T follicular helper cell (primary cell): ENCODE measurements at regions not wholly inside any gene's neighbourhood (a gene's known extent, or its start where the extent isn't known, plus 50 kb on each side); places are given as distances from the start of the nearest gene placed in this dataset.
"Not testable (repeated sequence)": the region's sequence is repeated elsewhere in the genome, so short reads cannot be mapped to it uniquely, and the experiment has no call there.

ENCODE experiments used
- DNase-seq: peaks from one replicate; pipeline ENCODE4 v3.0.0-alpha.2; 2020; ENCODE audit warnings: low read depth

- DNase-seq, result no peak
Measured at GRCh38 chr7:96561892-96562291, 147.8 kb downstream of the SEM1 start.

DNA sequence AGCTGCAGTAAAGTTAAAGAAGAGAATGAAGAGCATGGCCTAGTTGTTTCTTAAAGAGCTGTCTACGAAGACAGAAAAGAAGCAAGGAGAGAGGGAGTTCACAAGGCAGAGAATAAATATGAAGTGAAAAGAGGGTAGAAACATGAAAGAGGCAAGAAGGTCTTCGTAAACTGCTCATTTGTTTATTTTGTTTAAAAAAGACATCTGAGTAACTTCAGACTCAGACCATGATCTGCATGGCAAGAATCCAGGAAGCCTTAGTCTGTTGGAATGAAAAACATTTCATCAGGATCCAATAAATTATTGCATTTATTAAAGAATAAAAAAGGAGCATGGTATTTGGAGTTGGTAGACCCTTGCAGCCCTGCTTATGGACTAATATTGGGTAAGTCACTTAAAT, 151.1 kb downstream of the SEM1 start:
- DNase-seq, result no peak

DNA sequence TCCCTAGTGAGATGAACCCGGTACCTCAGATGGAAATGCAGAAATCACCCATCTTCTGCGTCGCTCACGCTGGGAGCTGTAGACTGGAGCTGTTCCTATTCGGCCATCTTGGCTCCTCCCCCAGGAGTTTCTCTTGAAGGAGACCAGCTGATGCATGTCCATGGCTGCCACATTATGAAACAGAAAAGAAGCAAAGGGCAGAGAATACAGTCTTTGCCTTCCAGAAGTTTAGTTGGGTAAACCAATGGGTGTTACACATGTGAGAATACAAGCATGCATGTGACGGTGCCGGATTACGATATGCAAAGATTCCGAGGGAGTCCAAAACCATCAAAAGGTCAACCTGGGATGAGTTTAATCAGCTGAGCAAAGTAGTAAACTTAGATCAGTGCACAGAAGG, 151.6 kb downstream of the SEM1 start:
- no peak for DNase-seq

- not testable (repeated sequence) for DNase-seq
Measured at GRCh38 chr7:96557598-96557997, 152.0 kb downstream of the SEM1 start.

DNA sequence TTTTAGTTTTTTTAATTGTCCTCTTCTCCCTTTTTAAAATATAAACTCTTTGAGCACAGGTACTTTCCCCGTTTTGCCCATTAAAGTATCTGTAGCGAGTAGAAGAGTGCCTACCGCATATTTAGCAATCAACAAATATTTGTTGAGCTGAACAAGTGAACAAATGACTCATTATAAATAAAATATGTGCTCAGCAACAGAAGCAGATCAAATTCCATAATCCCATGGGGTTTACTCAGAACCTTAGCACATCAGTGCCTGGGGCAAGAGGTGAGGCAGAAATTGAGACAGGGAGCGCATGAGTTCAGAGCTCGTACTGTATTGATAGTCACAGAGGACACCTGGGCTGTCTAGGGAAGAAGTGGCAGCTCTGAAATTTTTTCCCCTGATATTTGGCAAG, 161.0 kb downstream of the SEM1 start:
- no peak for DNase-seq

DNA sequence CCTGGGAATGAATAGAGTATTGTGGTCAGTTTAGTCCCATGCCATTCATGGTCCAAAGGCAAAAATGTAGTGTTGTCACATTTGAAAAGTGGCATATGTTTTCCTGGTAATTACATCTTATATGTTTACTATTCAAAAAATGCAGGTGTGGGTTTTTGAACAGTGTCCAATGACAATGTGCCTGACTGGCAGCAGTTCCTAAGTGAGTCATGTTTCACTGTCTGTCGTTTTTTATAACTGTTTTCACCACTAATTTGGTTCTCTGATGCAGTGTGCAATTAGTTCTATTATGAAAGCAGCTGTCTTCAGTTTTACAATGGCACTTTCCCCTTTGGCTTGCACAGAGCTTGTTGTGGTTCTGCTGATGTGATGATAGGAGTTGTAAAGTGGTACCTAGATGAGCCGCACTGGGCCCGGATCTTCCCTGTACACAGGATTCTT, 162.3 kb downstream of the SEM1 start:
- DNase-seq, result no peak

DNA sequence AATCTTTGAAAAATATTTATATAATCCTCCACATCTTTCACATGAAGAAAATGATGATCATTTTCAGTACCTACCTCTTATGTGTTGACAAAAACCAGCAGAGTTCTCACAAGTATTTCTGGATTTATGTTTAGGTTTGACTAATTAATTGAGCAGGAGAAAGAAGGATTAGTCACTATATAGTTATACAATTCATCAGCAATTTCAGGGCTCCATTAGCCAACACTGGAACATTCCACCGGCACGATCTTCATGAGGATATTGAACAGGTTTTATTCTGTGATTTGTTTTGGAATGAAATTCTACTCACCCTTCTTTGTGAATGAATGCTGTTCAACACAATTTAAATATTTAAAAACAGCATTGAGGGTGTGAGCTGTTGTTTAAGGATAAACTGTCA, 163.2 kb downstream of the SEM1 start:
- DNase-seq, result no peak

GRCh38 chr7:96539471-96539870, 170.2 kb downstream of the SEM1 start:
- no peak for DNase-seq

- no peak for DNase-seq
Measured at GRCh38 chr7:96538632-96539031, 171.0 kb downstream of the SEM1 start.

- no peak for DNase-seq
Measured at GRCh38 chr7:96534221-96534620, 175.4 kb downstream of the SEM1 start.

DNA sequence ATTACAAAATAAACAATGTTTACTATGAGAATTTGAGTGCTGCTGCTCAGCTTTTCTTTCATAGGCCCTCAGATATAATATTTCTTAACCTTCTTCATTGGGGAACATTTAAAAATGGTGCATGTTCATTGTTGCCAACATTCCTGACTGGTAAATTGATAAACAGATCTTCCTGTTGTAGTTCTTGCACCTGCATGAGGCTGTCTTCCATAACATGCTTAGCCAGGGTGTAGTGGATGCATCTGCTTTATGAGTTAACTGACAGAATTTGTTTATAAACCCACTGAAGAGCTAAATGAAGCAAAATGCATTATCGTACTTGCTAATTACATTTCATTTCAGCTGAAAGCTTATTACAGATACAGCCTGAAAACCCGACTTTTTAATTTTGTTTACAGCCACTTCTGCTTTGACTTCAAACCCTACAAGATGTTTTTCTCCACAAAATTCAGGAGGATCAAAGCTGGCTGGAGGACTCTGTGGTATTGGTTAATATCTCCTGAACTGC, 177.2 kb downstream of the SEM1 start:
- DNase-seq, result no peak

GRCh38 chr7:96531331-96531730, 178.3 kb downstream of the SEM1 start:
- no peak for DNase-seq

DNA sequence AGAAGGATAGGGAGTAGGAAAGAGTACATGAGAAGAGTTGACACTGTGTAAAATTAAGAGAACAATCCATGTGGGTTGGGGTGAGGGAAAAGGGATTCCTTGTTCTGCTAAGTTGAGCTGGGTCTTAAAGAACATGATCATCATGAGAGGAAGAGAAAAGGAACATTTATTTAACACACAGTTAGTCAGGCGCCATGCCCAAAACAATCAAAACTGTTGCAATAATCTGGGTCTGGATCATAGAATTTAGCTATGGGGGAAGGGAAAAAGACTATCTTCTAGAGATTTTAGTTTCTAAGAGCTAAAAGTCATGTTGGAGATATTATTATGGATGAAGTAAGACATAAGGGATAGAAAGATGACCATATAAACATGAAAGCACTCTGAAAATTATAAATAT, 178.9 kb downstream of the SEM1 start:
- no peak for DNase-seq

DNA sequence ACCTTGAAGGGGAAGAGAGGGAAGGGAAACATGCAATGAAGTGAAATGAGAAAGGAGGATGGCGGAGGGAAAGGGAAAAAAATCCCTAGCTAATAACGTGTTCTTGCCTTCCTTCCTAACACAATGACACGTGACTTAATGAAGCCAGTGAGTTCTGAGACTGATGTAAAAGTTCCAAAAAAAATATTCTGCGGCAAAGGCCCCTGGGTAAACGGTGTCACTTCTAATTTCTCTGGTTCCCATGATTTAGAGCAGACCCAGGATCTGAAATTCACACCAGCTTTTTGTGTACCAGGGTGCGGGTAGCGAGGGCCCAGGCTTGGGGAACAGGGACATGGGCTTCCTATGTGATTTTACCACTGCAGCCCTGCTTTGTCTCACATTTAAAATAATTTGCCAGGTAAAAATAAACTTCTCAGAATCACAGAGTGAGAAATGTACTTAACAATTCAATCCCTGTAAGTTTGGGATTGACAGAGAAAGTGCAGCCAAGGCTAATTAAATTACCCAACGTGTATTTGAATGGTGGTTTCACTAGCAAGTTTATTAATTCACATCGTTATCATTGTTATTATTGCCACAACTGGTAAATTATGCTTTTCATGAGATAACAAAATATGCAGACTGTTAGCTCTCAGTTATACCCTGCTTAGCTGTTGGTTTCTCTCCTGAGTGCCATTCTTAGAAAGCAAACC, 182.4 kb downstream of the SEM1 start:
- DNase-seq, result no peak

- DNase-seq, result no peak
Measured at GRCh38 chr7:96526496-96526895, 183.2 kb downstream of the SEM1 start.

- DNase-seq, result no peak
Measured at GRCh38 chr7:96521068-96521894, 188.4 kb downstream of the SEM1 start.

DNA sequence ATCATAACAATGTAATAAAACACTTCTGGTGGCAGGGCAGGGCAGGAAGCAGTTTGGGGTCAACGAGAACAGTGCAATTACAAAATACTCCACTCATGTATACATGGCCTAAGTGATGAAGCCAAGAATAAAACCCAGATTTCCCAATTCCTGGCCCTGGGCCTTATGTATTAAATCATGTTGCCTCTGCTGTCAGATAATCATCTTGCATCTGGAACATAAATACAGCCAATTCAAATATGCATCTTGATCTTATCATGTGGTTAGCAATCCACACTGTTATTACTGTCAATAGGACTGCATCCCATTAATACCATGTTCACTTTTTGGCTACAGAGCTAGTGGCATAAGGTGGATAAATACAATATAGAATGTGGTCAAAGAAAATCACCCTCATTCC, 186.5 kb upstream of the SLC25A13 start:
- no peak for DNase-seq

- no peak for DNase-seq
Measured at GRCh38 chr7:96503597-96503996, 181.7 kb upstream of the SLC25A13 start.

- no peak for DNase-seq
Measured at GRCh38 chr7:96501318-96501717, 179.4 kb upstream of the SLC25A13 start.

DNA sequence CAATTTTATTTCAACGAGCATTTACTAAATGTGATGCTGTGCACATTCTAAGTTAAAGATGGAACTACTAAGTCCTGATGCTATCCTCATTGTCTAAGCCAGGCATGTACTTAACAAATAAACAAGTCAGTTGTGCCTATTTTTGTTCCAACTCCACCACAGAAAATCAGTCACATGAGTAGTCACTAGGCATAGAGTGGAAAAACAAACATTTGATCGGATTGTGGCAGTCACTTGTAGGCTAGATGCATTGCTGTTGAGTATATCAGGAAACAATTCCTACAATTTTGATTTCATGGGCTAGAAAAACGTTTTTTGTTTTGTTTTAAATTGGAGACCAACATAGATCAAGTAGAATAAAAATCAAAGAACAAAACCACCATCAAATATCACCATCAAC, 177.6 kb upstream of the SLC25A13 start:
- no peak for DNase-seq

DNA sequence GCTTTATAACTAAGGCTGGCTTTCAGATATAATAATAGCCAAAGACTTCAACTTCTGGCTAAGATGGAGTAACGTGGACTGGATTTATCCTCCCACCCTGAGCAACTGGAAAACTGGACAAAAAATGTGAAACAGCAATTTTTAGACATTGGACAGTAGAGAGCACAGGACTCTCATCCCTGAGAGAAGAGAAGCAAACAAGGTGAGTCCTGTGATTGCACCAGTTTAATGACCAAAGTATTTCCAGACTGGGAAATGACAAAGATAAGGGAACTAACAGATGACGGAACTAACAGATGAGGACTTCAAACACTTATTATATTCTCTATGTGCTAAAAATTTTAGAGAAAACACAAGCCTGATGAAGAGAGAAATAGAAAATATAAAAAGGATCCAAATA, 175.7 kb upstream of the SLC25A13 start:
- no peak for DNase-seq

DNA sequence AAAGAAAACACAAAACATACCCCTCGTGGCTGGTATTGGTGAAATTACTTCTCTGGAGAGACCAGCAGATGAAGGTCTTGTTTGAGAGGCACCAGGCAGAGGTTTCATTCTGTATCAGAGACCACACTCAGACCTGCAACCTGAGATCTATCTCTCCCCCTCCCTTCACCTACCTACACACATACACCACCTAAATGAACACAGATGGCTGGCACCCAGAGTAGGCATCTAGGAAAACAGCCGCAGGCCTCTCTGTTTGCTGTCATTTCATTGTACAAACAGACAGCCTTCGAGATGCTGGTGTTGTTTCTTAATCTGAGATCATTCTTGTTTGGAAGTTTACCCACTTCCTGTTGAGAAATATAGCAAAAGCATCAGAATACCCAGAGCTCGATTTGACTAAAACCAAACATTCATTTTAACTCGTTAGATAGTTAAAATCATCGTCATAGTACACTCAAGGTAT, 173.9 kb upstream of the SLC25A13 start:
- DNase-seq, result no peak

- no peak for DNase-seq
Measured at GRCh38 chr7:96486681-96487080, 164.8 kb upstream of the SLC25A13 start.
